Vagina (tissue), 2 donors: ENCODE measurements at regions not wholly inside any gene's neighbourhood (a gene's known extent, or its start where the extent isn't known, plus 50 kb on each side); places are given as distances from the start of the nearest gene placed in this dataset.

Source experiments
- DNase-seq, 2 donors: peaks; one replicate each; pipeline ENCODE4 v3.0.0-alpha.2; 2017; ENCODE audit errors: extremely low spot score in 2 of 2
- H3K27ac ChIP-seq: fragments of 200-600 bp; sonication (generic); one replicate; pipeline ENCODE4 v1.5.1; 2019
- H3K27me3 ChIP-seq: fragments of 200-600 bp; sonication (generic); one replicate; pipeline ENCODE4 v1.5.1; 2019
- H3K36me3 ChIP-seq, 2 donors: fragments of 200-600 bp; sonication (generic); one replicate each; pipeline ENCODE4 v1.5.1; 2017 to 2019
- H3K4me1 ChIP-seq: fragments of 200-600 bp; sonication (generic); one replicate; pipeline ENCODE4 v1.5.1; 2019
- H3K4me3 ChIP-seq, 2 donors: fragments of 200-600 bp; sonication (generic); 1 replicate in 1 of 2; 2 replicates in 1 of 2; pipeline ENCODE4 v1.5.1; 2016 to 2019
- H3K9me3 ChIP-seq: fragments of 200-600 bp; sonication (generic); one replicate; pipeline ENCODE4 v1.5.1; 2019
- CTCF ChIP-seq, 3 experiments: fragments of 450-650 bp in 2 of 3; fragments of 200-600 bp in 1 of 3; sonication (generic) in 1 of 3; IDR thresholded peaks; one replicate each; pipeline ENCODE4 v1.5.1; 2017 to 2019; ENCODE audit warnings: antibody characterized with exemption in 3 of 3, mild to moderate bottlenecking in 2 of 3, moderate library complexity in 2 of 3
- POLR2A ChIP-seq, 2 donors: fragments of 450-650 bp; IDR thresholded peaks; one replicate each; pipeline ENCODE4 v1.6.1; 2017; ENCODE audit warnings: antibody characterized with exemption in 2 of 2, mild to moderate bottlenecking in 2 of 2, moderate library complexity in 2 of 2
- POLR2AphosphoS5 ChIP-seq, 2 donors: sonication (generic); formaldehyde crosslinking; IDR thresholded peaks; one replicate each; pipeline ENCODE4 v1.9.0; 2017; ENCODE audit warnings: antibody characterized with exemption in 2 of 2, mild to moderate bottlenecking in 2 of 2, low read depth in 1 of 2; ENCODE audit not compliant: insufficient read depth in 1 of 2
- intact Hi-C: fragments of 100-400 bp; cut with DNase I; formaldehyde crosslinking; loops from one replicate; pipeline ENCODE4 v1.15.1; 2023

DNA sequence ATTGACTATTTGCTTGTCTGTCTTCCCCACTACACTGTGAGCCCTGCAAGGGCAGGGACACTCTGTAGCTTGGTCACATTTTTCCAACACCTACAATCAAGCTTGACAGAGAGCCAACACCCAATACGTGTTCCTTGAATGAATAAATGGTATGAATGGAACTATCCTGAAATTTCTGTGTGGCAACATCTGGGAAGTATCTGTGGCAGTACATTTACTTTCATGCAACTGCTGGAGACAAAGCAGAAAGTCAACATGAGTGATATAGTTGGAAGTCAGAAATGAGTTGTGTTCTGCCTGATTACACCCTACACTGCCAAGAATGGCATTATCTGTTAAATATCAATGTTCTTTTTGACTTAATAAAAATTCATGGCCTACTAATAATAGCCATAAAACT is 343.5 kb upstream of the F9 start:
- Histone ChIP-seq H3K36me3 (no peaks in the 10 kb centered on the region), H3K4me1 (no peaks in the 10 kb centered on the region), H3K9me3 (no peaks in the 10 kb centered on the region), H3K27me3 (no peaks in the 10 kb centered on the region), H3K4me3 (no peak overlapping the region), H3K27ac (no peak overlapping the region)
- TF ChIP-seq POLR2A (IDR thresholded peaks at IDR 0.05) = no peak
- TF ChIP-seq POLR2AphosphoS5 (IDR thresholded peaks at IDR 0.05; ENCODE audit: insufficient read depth in 1 of 2, low read depth in 1 of 2) = no peak
- TF ChIP-seq CTCF (IDR thresholded peaks at IDR 0.05) = no peak
- intact Hi-C loops = no loop called here
- DNase-seq = no peak

- no peak for DNase-seq
- intact Hi-C loops = no loop called here
- TF ChIP-seq CTCF (IDR thresholded peaks at IDR 0.05) (no peak), POLR2A (IDR thresholded peaks at IDR 0.05) (no peak), POLR2AphosphoS5 (IDR thresholded peaks at IDR 0.05; ENCODE audit: insufficient read depth in 1 of 2, low read depth in 1 of 2) (no peak)
- Histone ChIP-seq H3K27ac (no peak overlapping the region), H3K36me3 (no peaks in the 10 kb centered on the region), H3K4me1 (no peaks in the 10 kb centered on the region), H3K27me3 (no peaks in the 10 kb centered on the region), H3K4me3 (no peak overlapping the region), H3K9me3 (no peaks in the 10 kb centered on the region)
Measured at GRCh38 chrX:139179592-139179991, 350.9 kb upstream of the F9 start.

DNA sequence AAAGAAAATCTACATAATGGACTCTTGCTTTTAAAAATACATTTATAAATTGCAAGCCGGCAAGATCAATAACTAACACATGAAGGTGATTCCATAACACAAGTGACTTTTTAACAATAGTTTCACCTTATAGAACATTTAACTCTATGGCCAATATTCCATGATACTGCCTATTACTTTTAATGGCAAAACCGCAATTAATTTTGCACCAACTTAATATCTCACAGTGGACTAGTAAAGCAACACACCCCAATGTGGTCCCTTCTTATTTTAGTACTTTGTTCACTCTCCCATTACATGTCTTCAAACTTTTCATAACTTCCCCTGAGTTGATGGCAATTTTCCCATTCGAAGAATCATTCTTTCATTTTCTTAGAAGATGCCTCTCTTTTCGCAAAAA is 351.6 kb upstream of the F9 start:
- DNase-seq = no peak
- no peak overlapping the region for H3K27ac ChIP-seq
- H3K4me1 ChIP-seq = no peaks in the 10 kb centered on the region
- intact Hi-C loops = no loop called here
- H3K27me3 ChIP-seq = no peaks in the 10 kb centered on the region
- no peaks in the 10 kb centered on the region for H3K36me3 ChIP-seq
- TF ChIP-seq POLR2AphosphoS5 (IDR thresholded peaks at IDR 0.05; ENCODE audit: insufficient read depth in 1 of 2, low read depth in 1 of 2) (no peak), POLR2A (IDR thresholded peaks at IDR 0.05) (no peak), CTCF (IDR thresholded peaks at IDR 0.05) (no peak)
- no peaks in the 10 kb centered on the region for H3K9me3 ChIP-seq
- H3K4me3 ChIP-seq = no peak overlapping the region

DNA sequence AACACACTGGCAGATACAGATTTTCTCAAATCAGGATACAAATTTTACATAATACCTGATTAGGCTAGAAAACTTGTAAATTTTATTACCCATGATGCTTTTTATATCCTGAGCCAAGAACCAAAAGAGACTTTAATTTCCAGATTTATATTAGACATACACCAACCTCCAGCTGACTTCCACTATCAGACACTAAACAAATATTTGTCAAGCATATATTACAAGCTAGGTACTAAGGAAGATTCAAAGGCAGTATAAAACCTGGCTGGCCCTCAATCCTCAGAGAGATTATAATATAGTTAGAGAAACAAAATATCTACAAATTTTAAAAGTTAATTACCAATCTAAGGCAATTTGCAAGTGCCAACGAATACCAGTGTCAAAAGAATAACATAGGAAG is 357.8 kb upstream of the F9 start:
- no peak overlapping the region for H3K27ac ChIP-seq
- intact Hi-C loops = no loop called here
- no peak for DNase-seq
- H3K4me3 ChIP-seq = no peak overlapping the region
- H3K36me3 ChIP-seq = no peaks in the 10 kb centered on the region
- TF ChIP-seq CTCF (IDR thresholded peaks at IDR 0.05) (no peak), POLR2A (IDR thresholded peaks at IDR 0.05) (no peak), POLR2AphosphoS5 (IDR thresholded peaks at IDR 0.05; ENCODE audit: insufficient read depth in 1 of 2, low read depth in 1 of 2) (no peak)
- H3K4me1 ChIP-seq = no peaks in the 10 kb centered on the region
- no peaks in the 10 kb centered on the region for H3K27me3 ChIP-seq
- no peaks in the 10 kb centered on the region for H3K9me3 ChIP-seq

GRCh38 chrX:139170526-139171173 is 359.9 kb upstream of the F9 start:
- DNase-seq = no peak
- H3K27me3 ChIP-seq = no peaks in the 10 kb centered on the region
- intact Hi-C loops = no loop called here
- no peaks in the 10 kb centered on the region for H3K4me1 ChIP-seq
- no peak overlapping the region for H3K4me3 ChIP-seq
- TF ChIP-seq POLR2A (IDR thresholded peaks at IDR 0.05) (no peak), CTCF (IDR thresholded peaks at IDR 0.05) (no peak), POLR2AphosphoS5 (IDR thresholded peaks at IDR 0.05; ENCODE audit: insufficient read depth in 1 of 2, low read depth in 1 of 2) (no peak)
- no peak overlapping the region for H3K27ac ChIP-seq
- no peaks in the 10 kb centered on the region for H3K9me3 ChIP-seq
- H3K36me3 ChIP-seq = no peaks in the 10 kb centered on the region
